Gastroesophageal sphincter (tissue), 3 donors: ENCODE measurements at regions not wholly inside any gene's neighbourhood (a gene's known extent, or its start where the extent isn't known, plus 50 kb on each side); places are given as distances from the start of the nearest gene placed in this dataset.

Source experiments
- POLR2A ChIP-seq, 2 donors: fragments of 450-650 bp; IDR thresholded peaks; one replicate each; pipeline ENCODE4 v1.6.1; 2017; ENCODE audit warnings: antibody characterized with exemption in 2 of 2, mild to moderate bottlenecking in 2 of 2, moderate library complexity in 1 of 2
- POLR2AphosphoS5 ChIP-seq: sonication (generic); formaldehyde crosslinking; IDR thresholded peaks from one replicate; pipeline ENCODE4 v1.6.1; 2017; ENCODE audit warnings: antibody characterized with exemption
- TF ChIP-seq, protein P1 (sequence below), 4 experiments: fragments of 200-600 bp in 2 of 4; fragments of 450-650 bp in 2 of 4; sonication (generic) in 1 of 4; IDR thresholded peaks; one replicate each; pipeline ENCODE4 v1.5.1; 2017 to 2019; ENCODE audit warnings: antibody characterized with exemption in 4 of 4, mild to moderate bottlenecking in 2 of 4, moderate library complexity in 2 of 4

DNA sequence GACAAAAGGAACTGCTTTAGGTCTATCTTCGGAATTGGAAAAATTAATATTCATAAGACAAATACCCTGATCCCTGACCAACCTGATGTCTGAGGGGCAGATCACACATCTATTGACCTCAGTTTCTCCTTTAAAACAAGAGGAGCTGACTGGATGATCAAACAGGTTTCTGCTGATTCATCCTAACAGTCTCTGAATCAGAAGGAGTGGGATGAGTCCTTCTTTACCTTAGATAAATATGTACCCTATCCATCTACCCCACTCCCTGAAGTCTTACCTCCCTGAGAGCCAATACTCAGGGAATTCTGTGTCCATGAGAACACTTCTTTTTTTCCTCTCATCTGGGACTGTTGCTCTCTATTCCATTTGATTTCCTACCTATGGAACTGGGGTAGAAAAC lies 80.3 kb upstream of the CRHR1 start:
- TF ChIP-seq, protein P1, sequence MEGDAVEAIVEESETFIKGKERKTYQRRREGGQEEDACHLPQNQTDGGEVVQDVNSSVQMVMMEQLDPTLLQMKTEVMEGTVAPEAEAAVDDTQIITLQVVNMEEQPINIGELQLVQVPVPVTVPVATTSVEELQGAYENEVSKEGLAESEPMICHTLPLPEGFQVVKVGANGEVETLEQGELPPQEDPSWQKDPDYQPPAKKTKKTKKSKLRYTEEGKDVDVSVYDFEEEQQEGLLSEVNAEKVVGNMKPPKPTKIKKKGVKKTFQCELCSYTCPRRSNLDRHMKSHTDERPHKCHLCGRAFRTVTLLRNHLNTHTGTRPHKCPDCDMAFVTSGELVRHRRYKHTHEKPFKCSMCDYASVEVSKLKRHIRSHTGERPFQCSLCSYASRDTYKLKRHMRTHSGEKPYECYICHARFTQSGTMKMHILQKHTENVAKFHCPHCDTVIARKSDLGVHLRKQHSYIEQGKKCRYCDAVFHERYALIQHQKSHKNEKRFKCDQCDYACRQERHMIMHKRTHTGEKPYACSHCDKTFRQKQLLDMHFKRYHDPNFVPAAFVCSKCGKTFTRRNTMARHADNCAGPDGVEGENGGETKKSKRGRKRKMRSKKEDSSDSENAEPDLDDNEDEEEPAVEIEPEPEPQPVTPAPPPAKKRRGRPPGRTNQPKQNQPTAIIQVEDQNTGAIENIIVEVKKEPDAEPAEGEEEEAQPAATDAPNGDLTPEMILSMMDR (IDR thresholded peaks at IDR 0.05) = no peak
- TF ChIP-seq POLR2A (IDR thresholded peaks at IDR 0.05) (no peak), POLR2AphosphoS5 (no peak)
